Keratinocyte (primary cell): ENCODE measurements at regions not wholly inside any gene's neighbourhood (a gene's known extent, or its start where the extent isn't known, plus 50 kb on each side); places are given as distances from the start of the nearest gene placed in this dataset.

ENCODE experiments used
- DNase-seq: peaks from one replicate; pipeline ENCODE4 v3.0.0-alpha.2; 2011; ENCODE audit warnings: low read depth, missing footprints, low spot score
- FAIRE-seq: peaks from 2 replicates; lab custom pipeline; 2011; peaks lifted over from hg19 to GRCh38; lab: Jason Lieb, UNC
- H2AFZ ChIP-seq: 2 replicates; pipeline ENCODE4 v1.6.0; 2012; ENCODE audit warnings: low read length, control low read depth, inconsistent platforms; ENCODE audit not compliant: control insufficient read depth
- H3K27ac ChIP-seq: 2 replicates; pipeline ENCODE4 v1.5.1; 2011; ENCODE audit warnings: low read length; ENCODE audit not compliant: control insufficient read depth, insufficient read depth
- H3K27me3 ChIP-seq: 3 replicates; pipeline ENCODE4 v1.6.0; 2011; ENCODE audit warnings: low read length; ENCODE audit not compliant: control insufficient read depth, insufficient read depth; ENCODE audit errors: extremely low read depth
- H3K36me3 ChIP-seq, 2 experiments: 2 replicates in 1 of 2; 3 replicates in 1 of 2; pipeline ENCODE4 v1.5.1; 2011; ENCODE audit warnings: low read length in 2 of 2, mild to moderate bottlenecking in 1 of 2; ENCODE audit not compliant: control insufficient read depth in 2 of 2, insufficient read depth in 2 of 2; ENCODE audit errors: extremely low read depth in 1 of 2
- H3K4me1 ChIP-seq: 3 replicates; pipeline ENCODE4 v1.5.1; 2011; ENCODE audit warnings: low read length; ENCODE audit not compliant: control insufficient read depth, insufficient read depth; ENCODE audit errors: extremely low read depth
- H3K4me2 ChIP-seq: 3 replicates; pipeline ENCODE4 v1.6.0; 2011; ENCODE audit warnings: low read depth, low read length; ENCODE audit not compliant: control insufficient read depth, insufficient read depth; ENCODE audit errors: extremely low read depth
- H3K4me3 ChIP-seq, 3 experiments: fragments of 200-600 bp in 1 of 3; sonication (generic) in 1 of 3; 2 replicates in 2 of 3; 3 replicates in 1 of 3; pipeline ENCODE4 v1.5.1; 2011 to 2016; ENCODE audit warnings: low read length in 3 of 3, mild to moderate bottlenecking in 3 of 3, control low read depth in 2 of 3, inconsistent platforms in 1 of 3, low read depth in 1 of 3, mixed read lengths in 1 of 3, mixed run types in 1 of 3, moderate library complexity in 1 of 3; ENCODE audit not compliant: control insufficient read depth in 2 of 3, insufficient read depth in 2 of 3; ENCODE audit errors: extremely low read depth in 1 of 3
- H3K79me2 ChIP-seq: 2 replicates; pipeline ENCODE4 v1.6.0; 2012; ENCODE audit warnings: low read length; ENCODE audit not compliant: control insufficient read depth, insufficient read depth
- H3K9ac ChIP-seq: 3 replicates; pipeline ENCODE4 v1.6.0; 2011; ENCODE audit warnings: low read length; ENCODE audit not compliant: control insufficient read depth, insufficient read depth; ENCODE audit errors: extremely low read depth
- H3K9me1 ChIP-seq: 3 replicates; pipeline ENCODE4 v1.6.0; 2011; ENCODE audit warnings: low read length; ENCODE audit not compliant: control insufficient read depth, insufficient read depth; ENCODE audit errors: extremely low read depth
- H3K9me3 ChIP-seq: 2 replicates; pipeline ENCODE4 v1.5.1; 2012; ENCODE audit warnings: low read depth, low read length; ENCODE audit not compliant: control insufficient read depth
- H4K20me1 ChIP-seq: 3 replicates; pipeline ENCODE4 v1.6.0; 2011; ENCODE audit warnings: low read length; ENCODE audit not compliant: control insufficient read depth, insufficient read depth; ENCODE audit errors: extremely low read depth
- CTCF ChIP-seq, 3 experiments: IDR thresholded peaks in 1 of 3; conservative IDR thresholded peaks in 1 of 3; optimal IDR thresholded peaks in 1 of 3; 2 replicates in 2 of 3; 3 replicates in 1 of 3; pipeline versions ENCODE3 to v1.5.1; 2011; ENCODE audit warnings: low read length in 3 of 3, mild to moderate bottlenecking in 3 of 3, moderate library complexity in 2 of 3, control low read depth in 1 of 3, inconsistent platforms in 1 of 3; ENCODE audit not compliant: insufficient read depth in 2 of 3; ENCODE audit errors: extremely low read depth in 1 of 3
- EZH2 ChIP-seq: IDR thresholded peaks from one replicate; pipeline ENCODE4 v1.6.1; 2012; ENCODE audit warnings: inconsistent platforms, mild to moderate bottlenecking, low read length, moderate library complexity
- dilution Hi-C: fragments of 300-500 bp; cut with MboI; formaldehyde crosslinking; loops from one replicate; pipeline ENCODE4 v1.7.0; 2020; ENCODE audit warnings: low sequenced_read_pairs; ENCODE audit not compliant: extremely low pct_ligation_motif_present

- H3K4me2 ChIP-seq = no peak overlapping the region
- no peaks in the 10 kb centered on the region for H3K79me2 ChIP-seq
- dilution Hi-C loops = no loop called here
- H3K36me3 ChIP-seq = no peaks in the 10 kb centered on the region
- TF ChIP-seq EZH2 = no peak
- DNase-seq (no peak), FAIRE-seq (no peak)
- peaks cover 7% of the 10 kb centered on the region for H3K9me3 ChIP-seq
- H3K9me1 ChIP-seq = no peaks in the 10 kb centered on the region
- no peaks in the 10 kb centered on the region for H4K20me1 ChIP-seq
- no peak overlapping the region for H3K27ac ChIP-seq
- no peaks in the 10 kb centered on the region for H3K4me1 ChIP-seq
- no peak overlapping the region for H3K9ac ChIP-seq
- H2AFZ ChIP-seq = no peak overlapping the region
- H3K27me3 ChIP-seq = no peaks in the 10 kb centered on the region
- H3K4me3 ChIP-seq = no peak overlapping the region
These were observed 924.2 kb downstream of the UQCRFS1 start for GRCh38 chr19:28288572-28289264.

- no peak overlapping the region for H3K4me3 ChIP-seq
- TF ChIP-seq CTCF (optimal IDR thresholded peaks at IDR 0.05 in 1 of 3, IDR thresholded peaks at IDR 0.05 in 1 of 3, conservative IDR thresholded peaks at IDR 0.05 in 1 of 3; ENCODE audit: extremely low read depth in 1 of 3, insufficient read depth in 2 of 3, low read length in 3 of 3) (no peak), EZH2 (no peak)
- no peaks in the 10 kb centered on the region for H3K79me2 ChIP-seq
- H3K27me3 ChIP-seq = no peaks in the 10 kb centered on the region
- FAIRE-seq (no peak), DNase-seq (no peak)
- dilution Hi-C loops = no loop called here
- H3K9ac ChIP-seq = no peak overlapping the region
- peaks cover 3% of the 10 kb centered on the region for H3K9me3 ChIP-seq
- H3K4me1 ChIP-seq = no peaks in the 10 kb centered on the region
- H3K9me1 ChIP-seq = no peaks in the 10 kb centered on the region
- H3K36me3 ChIP-seq = no peaks in the 10 kb centered on the region
- H3K27ac ChIP-seq = no peak overlapping the region
- no peaks in the 10 kb centered on the region for H4K20me1 ChIP-seq
- H2AFZ ChIP-seq = no peak overlapping the region
- no peak overlapping the region for H3K4me2 ChIP-seq
These were observed 927.0 kb downstream of the UQCRFS1 start for GRCh38 chr19:28285917-28286316.

DNA sequence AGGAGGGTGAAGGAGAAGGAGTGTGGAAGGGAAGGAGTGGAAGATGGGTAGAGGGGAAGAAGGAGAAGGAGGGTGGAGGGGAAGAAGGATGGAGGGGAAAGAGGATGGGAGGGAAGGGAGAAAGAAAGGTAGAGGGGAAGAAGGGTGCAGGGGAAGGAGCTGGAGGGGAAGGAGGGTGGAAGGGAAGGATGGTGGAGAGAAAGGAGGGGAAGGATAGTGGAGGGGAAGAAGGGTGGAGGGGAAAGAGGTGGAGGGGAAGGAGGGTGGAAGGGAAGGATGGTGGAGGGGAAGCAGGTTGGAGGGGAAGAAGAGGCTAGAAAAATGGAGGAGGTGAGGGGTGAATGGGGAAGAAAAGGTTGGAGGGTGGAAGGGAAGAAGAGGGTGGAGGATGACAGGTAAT is 927.9 kb downstream of the UQCRFS1 start:
- Histone ChIP-seq H3K9ac (no peak overlapping the region), H3K27me3 (no peaks in the 10 kb centered on the region), H3K4me3 (no peak overlapping the region), H3K9me1 (no peaks in the 10 kb centered on the region), H4K20me1 (no peaks in the 10 kb centered on the region), H3K4me1 (no peaks in the 10 kb centered on the region), H3K4me2 (no peak overlapping the region), H3K79me2 (no peaks in the 10 kb centered on the region), H2AFZ (no peak overlapping the region), H3K27ac (no peak overlapping the region), H3K9me3 (peaks cover 3% of the 10 kb centered on the region), H3K36me3 (no peaks in the 10 kb centered on the region)
- FAIRE-seq (no peak), DNase-seq (no peak)
- dilution Hi-C loops = no loop called here
- TF ChIP-seq CTCF (optimal IDR thresholded peaks at IDR 0.05 in 1 of 3, IDR thresholded peaks at IDR 0.05 in 1 of 3, conservative IDR thresholded peaks at IDR 0.05 in 1 of 3; ENCODE audit: extremely low read depth in 1 of 3, insufficient read depth in 2 of 3, low read length in 3 of 3) (no peak), EZH2 (no peak)
